Uterus (tissue), 2 donors: ENCODE measurements at regions not wholly inside any gene's neighbourhood (a gene's known extent, or its start where the extent isn't known, plus 50 kb on each side); places are given as distances from the start of the nearest gene placed in this dataset.

Source experiments
- POLR2A ChIP-seq, 2 donors: fragments of 450-650 bp; IDR thresholded peaks; one replicate each; pipeline ENCODE4 v1.6.1; 2016; ENCODE audit warnings: antibody characterized with exemption in 2 of 2, mild to moderate bottlenecking in 1 of 2, moderate library complexity in 1 of 2
- TF ChIP-seq, protein P1 (sequence below), 4 experiments: fragments of 200-600 bp in 2 of 4; fragments of 450-650 bp in 2 of 4; sonication (generic) in 2 of 4; IDR thresholded peaks; one replicate each; pipeline ENCODE4 v1.5.1; 2016 to 2019; ENCODE audit warnings: antibody characterized with exemption in 4 of 4, mild to moderate bottlenecking in 2 of 4, moderate library complexity in 1 of 4

- TF ChIP-seq, protein P1, sequence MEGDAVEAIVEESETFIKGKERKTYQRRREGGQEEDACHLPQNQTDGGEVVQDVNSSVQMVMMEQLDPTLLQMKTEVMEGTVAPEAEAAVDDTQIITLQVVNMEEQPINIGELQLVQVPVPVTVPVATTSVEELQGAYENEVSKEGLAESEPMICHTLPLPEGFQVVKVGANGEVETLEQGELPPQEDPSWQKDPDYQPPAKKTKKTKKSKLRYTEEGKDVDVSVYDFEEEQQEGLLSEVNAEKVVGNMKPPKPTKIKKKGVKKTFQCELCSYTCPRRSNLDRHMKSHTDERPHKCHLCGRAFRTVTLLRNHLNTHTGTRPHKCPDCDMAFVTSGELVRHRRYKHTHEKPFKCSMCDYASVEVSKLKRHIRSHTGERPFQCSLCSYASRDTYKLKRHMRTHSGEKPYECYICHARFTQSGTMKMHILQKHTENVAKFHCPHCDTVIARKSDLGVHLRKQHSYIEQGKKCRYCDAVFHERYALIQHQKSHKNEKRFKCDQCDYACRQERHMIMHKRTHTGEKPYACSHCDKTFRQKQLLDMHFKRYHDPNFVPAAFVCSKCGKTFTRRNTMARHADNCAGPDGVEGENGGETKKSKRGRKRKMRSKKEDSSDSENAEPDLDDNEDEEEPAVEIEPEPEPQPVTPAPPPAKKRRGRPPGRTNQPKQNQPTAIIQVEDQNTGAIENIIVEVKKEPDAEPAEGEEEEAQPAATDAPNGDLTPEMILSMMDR (IDR thresholded peaks at IDR 0.05), result no peak
- TF ChIP-seq POLR2A (IDR thresholded peaks at IDR 0.05), result no peak
Observed at GRCh38 chr22:27314276-27314807, 487.2 kb downstream of the MN1 start.
